ENCODE measurements at regions not wholly inside any gene's neighbourhood (a gene's known extent, or its start where the extent isn't known, plus 50 kb on each side); places are given as distances from the start of the nearest gene placed in this dataset.
"Not testable (repeated sequence)": the region's sequence is repeated elsewhere in the genome, so short reads cannot be mapped to it uniquely, and the experiment has no call there.

GRCh38 chr19:27971071-27971470 is 1241.9 kb downstream of the UQCRFS1 start:
- no peak for DNase-seq

- DNase-seq: peak in 1 of 2 experiments; percentile 29
These were observed 1246.5 kb downstream of the UQCRFS1 start for GRCh38 chr19:27966390-27966816.

- DNase-seq: no peak
These were observed 1248.8 kb downstream of the UQCRFS1 start for GRCh38 chr19:27964185-27964584.

DNA sequence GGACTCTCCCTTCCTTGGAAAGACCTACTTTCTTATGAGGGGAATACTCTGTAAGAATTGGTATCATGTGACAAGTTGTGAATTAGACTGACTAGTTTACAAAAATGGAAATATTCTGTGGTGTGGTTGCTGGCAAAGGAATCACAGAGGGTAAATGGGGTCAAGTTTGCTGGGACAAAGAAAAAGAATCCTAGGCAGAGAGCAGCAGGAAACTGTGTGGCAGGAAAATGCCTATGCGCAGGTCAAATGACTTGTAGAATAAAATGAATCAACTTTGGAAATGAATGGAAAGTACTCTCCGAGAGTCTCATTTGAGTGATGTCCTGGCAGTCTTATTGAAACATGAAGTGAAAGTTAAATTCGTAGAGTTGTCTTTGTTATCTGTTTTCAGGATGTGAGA is 1250.7 kb downstream of the UQCRFS1 start:
- DNase-seq: no peak

DNA sequence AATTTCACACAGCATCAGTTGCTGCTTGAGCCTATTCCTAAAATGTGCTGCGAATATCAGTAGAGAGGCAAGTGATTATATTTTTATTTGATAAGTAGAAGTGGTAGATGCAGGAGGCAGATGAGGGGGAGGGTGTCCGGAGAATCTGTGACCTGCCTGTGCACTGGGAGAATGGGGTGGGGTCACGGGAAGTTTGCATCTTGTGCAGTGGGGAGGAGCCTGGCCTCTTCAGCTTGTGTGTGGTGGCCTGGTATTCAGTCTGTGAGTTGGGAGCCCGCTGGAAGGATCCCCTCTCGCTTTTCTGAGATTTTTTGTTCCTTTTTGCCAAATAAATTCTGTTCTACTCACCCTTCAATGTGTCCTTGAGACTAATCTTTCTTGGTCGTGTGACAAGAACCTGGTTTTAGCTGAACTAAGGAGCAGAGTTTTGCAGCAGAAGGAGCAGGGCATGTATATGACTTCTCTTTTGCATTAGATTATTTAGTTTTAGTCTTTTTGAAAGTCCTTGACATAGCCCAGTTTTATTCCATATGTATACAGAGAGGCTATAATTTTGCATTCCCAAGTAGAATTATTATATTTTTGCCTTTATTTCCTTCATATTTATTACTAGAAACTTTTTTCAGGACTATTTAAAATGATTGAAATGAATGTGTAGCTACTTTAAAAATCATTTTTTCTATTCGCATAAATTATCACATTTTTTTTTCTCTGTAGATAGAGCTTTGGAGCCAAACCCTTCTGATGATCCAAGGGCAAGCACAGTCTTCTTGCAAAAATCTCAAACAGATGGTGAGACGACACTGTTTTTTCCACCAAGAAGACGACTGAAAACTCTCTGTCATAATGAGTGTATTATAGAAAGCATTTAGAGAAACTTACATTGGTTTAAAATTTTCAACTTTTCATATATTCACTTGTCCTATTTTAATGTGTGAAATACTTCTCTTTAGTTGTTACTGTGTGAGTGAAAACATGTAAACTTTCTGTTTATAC is 1257.2 kb downstream of the UQCRFS1 start:
- DNase-seq: no peak

DNA sequence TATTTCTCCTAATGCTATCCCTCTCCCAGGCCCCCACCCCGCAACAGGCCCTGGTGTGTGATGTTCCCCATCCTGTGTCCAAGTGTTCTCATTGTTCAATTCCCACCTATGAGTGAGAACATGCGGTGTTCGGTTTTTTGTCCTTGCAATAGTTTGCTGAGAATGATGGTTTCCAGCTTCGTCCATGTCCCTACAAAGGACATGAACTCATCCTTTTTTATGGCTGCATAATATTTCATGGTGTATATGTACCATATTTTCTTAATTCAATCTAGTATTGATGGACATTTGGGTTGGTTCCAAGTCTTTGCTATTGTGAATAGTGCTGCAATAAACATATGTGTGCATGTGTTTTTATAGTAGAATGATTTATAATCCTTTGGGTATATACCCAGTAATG is 1270.3 kb downstream of the UQCRFS1 start:
- not testable (repeated sequence) for DNase-seq

GRCh38 chr19:27936139-27936538 is 1276.8 kb downstream of the UQCRFS1 start:
- no peak for DNase-seq

DNA sequence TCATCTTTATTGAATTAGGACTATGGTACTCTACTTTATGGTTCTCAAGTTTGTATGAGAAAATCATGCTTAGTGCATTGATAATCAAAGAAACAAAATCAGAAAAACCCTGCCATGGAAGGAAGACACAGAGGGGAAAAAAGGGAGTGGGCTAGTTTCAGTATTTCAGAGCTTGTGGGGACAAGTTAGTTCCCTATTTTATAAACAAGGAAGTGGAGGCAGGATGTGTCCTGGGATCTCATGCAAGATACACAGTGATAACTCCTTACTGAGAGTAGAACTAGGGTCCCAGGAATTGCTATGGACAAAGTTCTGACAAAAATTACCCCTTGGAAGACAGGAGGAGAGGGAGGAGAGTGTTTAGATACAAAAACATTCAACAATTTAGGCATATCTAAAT is 1277.3 kb downstream of the UQCRFS1 start:
- no peak for DNase-seq

GRCh38 chr19:27929399-27929798 is 1283.6 kb downstream of the UQCRFS1 start:
- DNase-seq: no peak

DNA sequence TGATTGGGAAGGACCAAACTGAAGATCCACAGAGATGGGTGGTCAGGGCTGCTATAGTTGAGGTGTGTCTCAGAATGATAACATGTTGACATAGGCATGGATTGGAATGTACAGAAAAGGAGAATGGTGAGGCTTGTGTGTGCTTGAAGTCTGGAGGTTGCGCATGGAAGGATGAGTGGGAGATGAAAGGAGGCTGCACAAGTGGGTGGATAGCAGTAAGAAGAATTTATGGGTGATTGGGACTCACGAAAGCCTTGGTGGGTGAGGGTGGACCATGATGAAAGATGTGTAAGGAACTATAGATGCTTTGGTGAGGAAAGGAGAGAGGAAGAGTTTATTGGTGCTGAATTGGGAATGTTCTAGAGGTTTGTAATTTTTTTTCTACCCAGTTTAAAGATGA is 1287.7 kb downstream of the UQCRFS1 start:
- DNase-seq: no peak

GRCh38 chr19:27922970-27923369 is 1290.0 kb downstream of the UQCRFS1 start:
- DNase-seq: no peak

- no peak for DNase-seq
These were observed 1292.2 kb downstream of the UQCRFS1 start for GRCh38 chr19:27920774-27921173.

DNA sequence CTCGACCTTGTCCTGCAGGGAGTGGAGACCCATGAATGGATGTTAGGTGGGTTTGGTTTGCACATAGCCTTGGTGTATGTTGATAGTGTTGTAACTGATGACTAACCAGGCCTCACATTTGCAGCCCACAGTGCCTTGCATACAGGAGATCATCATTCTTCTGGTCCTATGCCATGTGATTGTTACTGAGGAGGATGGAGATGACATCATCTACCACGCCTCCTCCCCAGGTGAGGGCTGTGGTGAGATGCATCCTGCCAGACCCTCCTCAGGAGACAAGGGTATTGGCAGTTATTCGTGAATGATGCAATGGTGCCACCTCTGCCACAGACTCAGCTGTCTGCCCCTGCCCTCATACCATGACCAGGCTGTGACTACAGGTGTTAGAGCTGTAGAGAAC is 1294.1 kb downstream of the UQCRFS1 start:
- no peak for DNase-seq

GRCh38 chr19:27911122-27911898 is 1301.6 kb downstream of the UQCRFS1 start:
- no peak for DNase-seq

- no peak for DNase-seq
These were observed 1303.1 kb downstream of the UQCRFS1 start for GRCh38 chr19:27909861-27910260.

- no peak for DNase-seq
These were observed 1303.6 kb downstream of the UQCRFS1 start for GRCh38 chr19:27909185-27909840.

DNA sequence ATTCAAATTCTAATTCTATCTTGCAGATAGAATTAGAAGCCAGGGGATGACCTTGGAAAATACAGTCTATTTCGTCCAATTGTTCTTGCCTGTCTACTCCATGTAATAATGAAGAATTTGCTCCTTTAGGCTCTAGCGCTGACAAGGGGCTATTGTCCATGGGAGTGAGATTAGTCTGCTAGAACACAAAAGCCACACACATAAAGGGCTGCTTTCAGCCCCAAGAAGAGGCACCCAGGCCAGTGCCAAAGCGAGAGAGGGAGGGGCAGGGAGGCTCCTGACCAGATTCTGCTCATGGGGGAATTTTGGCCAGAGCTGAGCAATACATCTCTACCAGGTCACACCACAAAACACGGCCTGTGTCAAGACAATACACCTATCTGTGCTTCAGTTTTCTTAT is 1306.9 kb downstream of the UQCRFS1 start:
- no peak for DNase-seq

DNA sequence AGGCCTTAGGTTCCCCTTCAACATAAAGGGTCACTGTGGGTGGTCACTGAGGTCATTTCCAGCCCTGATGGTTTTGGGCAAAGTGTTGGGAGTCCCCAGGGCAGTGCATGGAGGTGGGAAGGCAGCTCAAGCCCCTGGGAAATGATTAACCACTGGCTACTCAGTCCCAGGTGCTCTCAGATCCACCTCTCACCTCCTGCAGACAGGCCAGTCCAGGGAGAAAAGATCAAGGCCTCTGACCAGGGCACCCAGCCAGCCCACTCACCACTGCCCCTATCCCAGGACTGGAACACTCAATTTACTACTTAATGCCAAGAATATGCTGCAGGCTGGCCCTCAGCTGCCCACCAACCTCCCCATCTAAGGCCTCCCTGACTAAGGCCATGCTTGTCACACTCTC is 1307.9 kb downstream of the UQCRFS1 start:
- DNase-seq: no peak

DNA sequence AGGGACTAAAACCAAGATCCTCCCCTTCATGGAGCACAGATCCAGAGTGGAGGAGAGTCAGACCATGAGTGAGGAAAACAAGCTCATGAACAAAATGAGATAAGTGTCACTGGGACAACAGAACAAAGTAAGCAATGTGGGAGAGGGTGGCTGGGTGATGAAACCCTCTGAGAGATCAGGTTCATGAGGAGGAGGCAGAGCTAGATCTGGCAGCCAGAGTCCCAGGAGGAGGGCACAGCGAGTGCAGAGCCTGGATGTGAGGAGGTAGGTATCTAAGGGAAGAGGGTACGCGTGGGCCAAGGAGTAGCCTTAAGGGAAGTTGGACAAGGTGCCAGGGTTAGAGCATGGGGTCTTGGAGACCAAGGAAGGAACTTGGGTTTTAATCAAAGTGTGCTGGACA is 1311.9 kb downstream of the UQCRFS1 start:
- DNase-seq: no peak

DNA sequence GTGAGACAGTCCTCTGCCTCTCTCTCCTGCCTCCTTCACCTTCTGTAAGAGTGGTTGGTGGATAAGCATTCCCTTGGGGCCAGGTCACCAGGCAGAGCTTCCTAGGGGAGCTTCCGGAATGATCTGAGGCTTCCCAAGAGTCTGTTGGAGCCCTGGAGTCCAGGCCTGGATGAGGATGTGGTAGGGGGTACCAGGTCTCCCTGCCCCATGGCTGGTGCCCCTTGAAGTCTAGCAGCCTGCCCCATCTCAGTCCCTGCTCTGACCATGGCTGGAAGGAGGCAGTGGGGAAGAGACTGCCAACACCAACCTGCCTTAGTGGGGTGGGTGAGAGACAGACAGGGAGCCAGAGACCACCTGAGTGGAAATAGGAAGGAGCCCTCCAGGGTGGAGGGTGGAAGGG is 1316.9 kb downstream of the UQCRFS1 start:
- no peak for DNase-seq

DNA sequence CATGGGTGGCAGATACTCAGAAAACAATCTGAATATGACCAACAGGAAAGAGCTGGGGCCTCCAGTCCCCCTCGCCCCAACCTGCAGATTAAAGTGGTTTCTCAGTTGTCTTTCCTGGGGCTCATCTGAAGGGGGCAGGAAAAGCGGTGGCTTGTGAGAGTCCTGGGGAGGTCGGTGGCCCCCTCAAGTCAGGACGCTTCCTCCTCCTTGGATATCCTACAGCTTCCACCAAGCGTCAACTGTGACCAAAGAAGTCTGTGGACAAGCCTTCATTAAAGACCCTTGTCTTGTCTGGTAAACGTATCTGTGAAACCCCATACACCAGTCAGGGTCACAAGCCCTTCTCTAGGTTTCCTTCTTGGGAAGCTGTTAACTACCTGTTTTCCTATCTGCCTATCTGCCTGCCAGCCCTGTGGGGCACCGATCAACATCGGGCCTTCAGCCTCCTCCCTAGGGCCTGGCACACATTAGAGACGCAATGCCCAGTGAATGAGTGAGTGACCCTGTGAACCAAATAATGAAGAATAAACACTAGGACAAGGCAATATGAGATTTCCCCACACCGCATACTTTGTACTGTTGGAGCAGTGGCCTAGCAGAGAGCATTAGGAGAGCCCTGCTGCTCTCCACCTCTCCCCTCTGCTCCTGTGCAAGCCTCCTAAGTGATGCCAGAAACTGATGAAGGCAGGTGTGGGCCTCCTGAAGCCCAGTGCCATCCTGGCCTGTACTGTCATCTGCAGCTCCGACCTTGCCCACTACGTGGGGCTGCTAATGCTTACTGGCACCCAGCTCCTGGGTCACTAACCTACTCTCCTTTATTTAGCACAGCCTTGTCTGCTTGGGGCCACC is 1317.8 kb downstream of the UQCRFS1 start:
- no peak for DNase-seq

GRCh38 chr19:27892500-27892899 is 1320.5 kb downstream of the UQCRFS1 start:
- no peak for DNase-seq
